Fibroblast of villous mesenchyme (primary cell): ENCODE measurements at regions not wholly inside any gene's neighbourhood (a gene's known extent, or its start where the extent isn't known, plus 50 kb on each side); places are given as distances from the start of the nearest gene placed in this dataset.

Experiments used
- DNase-seq: peaks from one replicate; pipeline ENCODE4 v3.0.0-alpha.2; 2010; ENCODE audit warnings: low read depth
- H3K4me3 ChIP-seq: 2 replicates; pipeline ENCODE4 v1.5.1; 2011; ENCODE audit warnings: low read depth, mild to moderate bottlenecking, low read length
- CTCF ChIP-seq: IDR thresholded peaks from 2 replicates; pipeline ENCODE4 v1.5.1; 2012; ENCODE audit warnings: low read depth, mild to moderate bottlenecking, low read length; ENCODE audit not compliant: insufficient read depth

GRCh38 chr12:66035288-66035966 lies 95.1 kb downstream of the LLPH start:
- H3K4me3 ChIP-seq: no peak overlapping the region
- peak; percentile 55 for TF ChIP-seq CTCF
- peak; percentile 72 for DNase-seq

GRCh38 chr12:66033151-66033550 lies 97.4 kb downstream of the LLPH start:
- no peak for DNase-seq
- TF ChIP-seq CTCF: no peak
- no peak overlapping the region for H3K4me3 ChIP-seq

- TF ChIP-seq CTCF: no peak
- H3K4me3 ChIP-seq: no peak overlapping the region
- DNase-seq: no peak
Observed at GRCh38 chr12:66032739-66033138, 97.8 kb downstream of the LLPH start.

GRCh38 chr12:66030217-66030781 lies 100.3 kb downstream of the LLPH start:
- DNase-seq: no peak
- no peak for TF ChIP-seq CTCF

GRCh38 chr12:66028390-66028789 lies 102.2 kb downstream of the LLPH start:
- DNase-seq: no peak
- TF ChIP-seq CTCF: no peak
- no peak overlapping the region for H3K4me3 ChIP-seq

More at GRCh38 chr12:66030217-66030781, 100.3 kb downstream of the LLPH start:
- H3K4me3 ChIP-seq: no peak overlapping the region

- no peak for DNase-seq
- H3K4me3 ChIP-seq: no peak overlapping the region
- TF ChIP-seq CTCF: no peak
Observed at GRCh38 chr12:66025477-66025876, 105.1 kb downstream of the LLPH start.
